SJSA1 (cell line): ENCODE measurements at regions not wholly inside any gene's neighbourhood (a gene's known extent, or its start where the extent isn't known, plus 50 kb on each side); places are given as distances from the start of the nearest gene placed in this dataset.
"Not testable (repeated sequence)": the region's sequence is repeated elsewhere in the genome, so short reads cannot be mapped to it uniquely, and the experiment has no call there.

Experiments used
- DNase-seq, 2 experiments: peaks; one replicate each; pipeline ENCODE4 v3.0.0-alpha.2; 2015 to 2020; ENCODE audit warnings: low spot score in 2 of 2, low read depth in 1 of 2
- H3K27ac ChIP-seq: fragments of 250-450 bp; sonication (Bioruptor Pico); 2 replicates; pipeline ENCODE4 v1.5.1; 2020; ENCODE audit warnings: mild to moderate bottlenecking, moderate library complexity
- H3K27me3 ChIP-seq: fragments of 250-450 bp; sonication (Bioruptor Pico); replicated peaks from 2 replicates; pipeline ENCODE4 v1.5.1; 2020; ENCODE audit warnings: mild to moderate bottlenecking, moderate library complexity
- H3K36me3 ChIP-seq: fragments of 250-450 bp; sonication (Bioruptor Pico); 2 replicates; pipeline ENCODE4 v1.5.1; 2020; ENCODE audit warnings: mild to moderate bottlenecking
- H3K4me1 ChIP-seq: fragments of 250-450 bp; sonication (Bioruptor Pico); replicated peaks from 2 replicates; pipeline ENCODE4 v1.6.1; 2021; ENCODE audit warnings: mild to moderate bottlenecking
- H3K4me3 ChIP-seq: fragments of 250-450 bp; sonication (Bioruptor Pico); 2 replicates; pipeline ENCODE4 v1.5.1; 2020; ENCODE audit warnings: mild to moderate bottlenecking
- H3K9me3 ChIP-seq: fragments of 250-450 bp; sonication (Bioruptor Pico); replicated peaks from 2 replicates; pipeline ENCODE4 v1.5.1; 2020; ENCODE audit warnings: mild to moderate bottlenecking

DNA sequence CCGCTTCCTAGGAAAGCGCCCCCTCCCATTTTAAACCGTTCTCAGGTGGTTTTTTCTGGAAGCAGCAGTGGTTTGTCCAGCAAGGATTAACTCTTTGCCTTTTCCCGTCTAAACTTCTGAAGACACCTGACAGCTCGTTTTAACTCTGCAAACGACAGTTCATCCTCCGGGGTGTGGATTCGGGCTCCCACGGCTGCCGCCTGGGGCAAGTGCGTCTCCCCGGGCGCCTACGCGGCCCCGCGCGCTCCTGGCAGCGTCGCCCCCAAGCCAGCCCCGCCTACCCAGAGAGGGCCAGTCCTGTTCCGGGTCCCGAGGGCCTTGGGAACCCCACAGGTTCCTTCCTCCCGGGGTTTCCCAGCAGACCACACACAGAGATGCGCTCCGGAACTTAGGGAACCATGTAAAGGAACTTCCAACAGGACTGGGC lies 54.4 kb downstream of the PRR18 start:
- DNase-seq: no peak
- Histone ChIP-seq H3K4me3 (no peak overlapping the region), H3K27me3 (no peaks in the 10 kb centered on the region), H3K27ac (no peak overlapping the region), H3K4me1 (peaks cover 25% of the 10 kb centered on the region), H3K36me3 (no peaks in the 10 kb centered on the region), H3K9me3 (peaks cover 4% of the 10 kb centered on the region; the same call in 1 of the 2 replicates)

DNA sequence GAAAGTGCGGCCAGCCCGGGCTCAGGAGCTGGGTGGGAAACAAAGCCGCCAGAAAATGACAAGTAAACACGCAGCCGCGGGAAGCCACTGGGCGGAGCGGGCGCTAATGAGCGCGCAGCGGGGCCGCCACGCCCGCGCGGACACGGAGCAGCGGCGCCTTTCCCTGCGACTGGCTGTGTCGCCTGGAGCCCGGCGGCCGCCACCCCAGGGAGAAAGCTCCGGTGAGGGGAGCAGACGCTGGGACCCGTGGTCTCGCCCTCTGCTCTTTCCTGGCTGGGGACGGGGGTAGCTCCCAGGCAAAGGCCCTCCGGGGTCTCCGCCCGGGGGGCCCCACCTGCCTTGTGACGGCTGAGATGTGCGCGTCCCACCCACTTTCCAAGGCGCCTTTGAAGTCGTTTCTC lies 54.9 kb downstream of the PRR18 start:
- DNase-seq: no peak
- Histone ChIP-seq H3K36me3 (no peaks in the 10 kb centered on the region), H3K27ac (no peak overlapping the region), H3K4me1 (peaks cover 25% of the 10 kb centered on the region), H3K9me3 (peaks cover 4% of the 10 kb centered on the region; the same call in 1 of the 2 replicates), H3K27me3 (no peaks in the 10 kb centered on the region), H3K4me3 (no peak overlapping the region)

DNA sequence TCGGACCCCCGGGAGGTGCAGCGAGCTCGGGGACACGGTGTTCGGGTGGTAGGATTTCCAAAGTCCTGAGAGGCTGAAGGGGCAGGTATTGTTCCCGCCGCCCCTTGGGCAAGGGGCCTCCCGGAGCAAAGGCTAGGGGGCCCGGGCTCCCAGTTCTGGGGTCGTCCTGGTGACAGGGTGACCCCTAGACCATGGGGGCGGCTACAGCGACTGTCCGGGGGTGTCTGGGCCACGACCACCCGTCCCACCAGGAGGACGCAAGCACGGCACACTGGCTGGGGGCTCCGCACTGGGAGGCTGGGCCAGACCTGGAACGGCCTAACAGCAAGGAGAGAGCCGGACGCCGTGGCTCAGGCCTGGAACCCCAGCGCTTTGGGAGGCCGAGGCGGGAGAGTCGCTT lies 55.6 kb downstream of the PRR18 start:
- no peaks in the 10 kb centered on the region for H3K27me3 ChIP-seq
- no peak for DNase-seq
- H3K27ac ChIP-seq: no peak overlapping the region
- H3K4me1 ChIP-seq: peaks cover 18% of the 10 kb centered on the region
- no peaks in the 10 kb centered on the region for H3K36me3 ChIP-seq
- H3K4me3 ChIP-seq: no peak overlapping the region
- H3K9me3 ChIP-seq: peaks cover 4% of the 10 kb centered on the region; the same call in 1 of the 2 replicates

DNA sequence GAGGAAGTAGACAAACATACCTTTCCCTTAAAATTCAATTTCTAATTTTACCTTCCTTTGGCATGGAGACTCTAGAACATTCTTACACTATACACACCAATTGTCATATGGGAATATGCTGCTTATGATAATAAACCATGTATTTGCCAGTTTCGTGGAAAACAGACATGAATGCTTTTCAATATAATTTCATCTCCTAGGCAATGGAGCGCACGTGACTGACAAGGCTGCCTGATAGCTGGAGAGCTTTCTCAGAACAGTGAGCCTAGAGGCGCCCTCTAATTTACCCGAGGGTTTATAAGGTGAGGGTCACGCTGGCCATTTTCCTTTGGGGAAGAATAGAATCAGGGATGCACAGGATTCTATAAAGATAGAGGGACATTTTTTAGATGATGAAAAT lies 56.5 kb downstream of the PRR18 start:
- Histone ChIP-seq H3K36me3 (no peaks in the 10 kb centered on the region), H3K9me3 (peaks cover 4% of the 10 kb centered on the region; the same call in 1 of the 2 replicates), H3K27me3 (no peaks in the 10 kb centered on the region), H3K4me1 (peaks cover 17% of the 10 kb centered on the region), H3K27ac (no peak overlapping the region), H3K4me3 (no peak overlapping the region)
- no peak for DNase-seq

DNA sequence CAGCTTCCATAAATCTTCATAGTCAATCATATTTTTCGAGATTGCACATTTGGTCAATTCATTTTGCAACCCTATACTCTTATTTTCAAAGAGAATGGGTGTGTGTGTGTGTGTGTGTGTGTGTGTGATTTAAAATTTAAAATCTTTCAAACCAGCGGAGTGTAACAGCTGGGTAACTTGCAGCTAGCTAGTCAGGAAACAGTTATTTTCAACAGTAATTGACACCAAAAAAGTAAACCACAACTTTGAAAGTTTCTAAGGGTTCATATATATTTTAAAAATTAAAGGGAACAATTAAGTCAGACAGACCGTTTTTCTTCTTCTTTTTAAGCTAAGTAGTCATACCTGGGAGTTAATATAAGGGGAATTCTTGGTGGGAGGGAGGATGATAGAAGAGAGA lies 57.0 kb downstream of the PRR18 start:
- no peak overlapping the region for H3K4me3 ChIP-seq
- peaks cover 4% of the 10 kb centered on the region; the same call in 1 of the 2 replicates for H3K9me3 ChIP-seq
- H3K4me1 ChIP-seq: peaks cover 17% of the 10 kb centered on the region
- H3K27me3 ChIP-seq: no peaks in the 10 kb centered on the region
- H3K36me3 ChIP-seq: no peaks in the 10 kb centered on the region
- H3K27ac ChIP-seq: peak overlapping the region; percentile 99; the same call in 1 of the 2 replicates
- no peak for DNase-seq

DNA sequence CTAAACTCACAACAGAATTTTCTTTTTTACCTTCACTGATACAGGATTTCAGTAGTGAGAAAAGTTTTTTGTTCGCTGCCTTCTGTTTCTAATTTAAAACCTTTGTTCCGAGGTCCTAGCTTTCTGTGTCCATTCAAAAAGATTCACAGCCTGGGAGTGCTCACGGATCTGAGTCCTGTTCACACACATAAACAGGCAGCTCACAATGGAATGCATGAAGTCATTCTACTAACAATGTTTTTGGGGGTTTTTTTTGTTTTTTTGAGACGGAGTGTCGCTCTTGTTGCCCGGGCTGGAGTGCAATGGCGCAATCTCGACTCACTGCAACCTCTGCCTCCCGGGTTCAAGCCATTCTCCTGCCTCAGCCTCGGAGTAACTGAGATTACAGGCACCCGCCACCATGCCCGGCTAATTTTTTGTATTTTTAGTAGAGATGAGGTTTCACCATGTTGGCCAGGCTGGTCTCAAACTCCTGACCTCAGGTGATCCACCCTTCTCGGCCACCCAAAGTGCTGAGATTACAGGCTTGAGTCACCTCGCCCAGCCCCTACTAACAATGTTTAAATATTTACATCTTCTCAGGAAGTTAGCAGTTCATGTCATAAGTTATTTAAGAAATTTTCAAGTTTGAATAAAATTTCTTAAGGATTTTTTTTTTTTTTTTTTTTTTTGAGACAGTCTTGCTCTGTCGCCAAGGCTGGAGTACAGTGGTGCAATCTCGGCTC lies 59.0 kb downstream of the PRR18 start:
- H3K36me3 ChIP-seq, H3K9me3 ChIP-seq, H3K27me3 ChIP-seq: not testable (repeated sequence)
- Histone ChIP-seq H3K27ac (peak overlapping the region; percentile 99), H3K4me3 (peak overlapping the region; percentile 23), H3K4me1 (peaks cover 33% of the 10 kb centered on the region)
- peak; percentile 89 to 94 for DNase-seq

DNA sequence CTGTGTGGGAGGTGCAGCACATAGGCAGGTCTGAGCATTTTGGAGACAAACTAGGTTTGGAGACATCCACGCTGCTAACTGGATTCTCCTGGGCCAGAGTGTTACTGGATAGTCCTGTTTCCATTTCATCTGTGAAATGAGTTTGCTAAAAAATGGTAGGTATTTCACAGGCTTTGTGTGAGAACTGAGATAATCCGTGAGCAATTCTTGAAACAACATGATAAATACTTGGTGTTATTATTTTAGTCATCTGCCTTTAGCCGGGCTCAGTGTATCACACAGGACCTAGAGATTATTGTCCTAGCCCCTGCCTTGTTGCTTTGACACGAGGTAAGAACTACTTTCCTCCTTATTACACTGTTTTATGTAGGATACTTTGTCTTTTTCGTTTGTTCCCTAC lies 63.0 kb downstream of the PRR18 start:
- Histone ChIP-seq H3K4me1 (peaks cover 28% of the 10 kb centered on the region), H3K27me3 (no peaks in the 10 kb centered on the region), H3K4me3 (no peak overlapping the region), H3K9me3 (0 out of 2 replicates have a peak, but pooled peaks cover 2% of the 10 kb centered on the region), H3K27ac (peak overlapping the region; percentile 30), H3K36me3 (no peaks in the 10 kb centered on the region)
- DNase-seq: no peak

DNA sequence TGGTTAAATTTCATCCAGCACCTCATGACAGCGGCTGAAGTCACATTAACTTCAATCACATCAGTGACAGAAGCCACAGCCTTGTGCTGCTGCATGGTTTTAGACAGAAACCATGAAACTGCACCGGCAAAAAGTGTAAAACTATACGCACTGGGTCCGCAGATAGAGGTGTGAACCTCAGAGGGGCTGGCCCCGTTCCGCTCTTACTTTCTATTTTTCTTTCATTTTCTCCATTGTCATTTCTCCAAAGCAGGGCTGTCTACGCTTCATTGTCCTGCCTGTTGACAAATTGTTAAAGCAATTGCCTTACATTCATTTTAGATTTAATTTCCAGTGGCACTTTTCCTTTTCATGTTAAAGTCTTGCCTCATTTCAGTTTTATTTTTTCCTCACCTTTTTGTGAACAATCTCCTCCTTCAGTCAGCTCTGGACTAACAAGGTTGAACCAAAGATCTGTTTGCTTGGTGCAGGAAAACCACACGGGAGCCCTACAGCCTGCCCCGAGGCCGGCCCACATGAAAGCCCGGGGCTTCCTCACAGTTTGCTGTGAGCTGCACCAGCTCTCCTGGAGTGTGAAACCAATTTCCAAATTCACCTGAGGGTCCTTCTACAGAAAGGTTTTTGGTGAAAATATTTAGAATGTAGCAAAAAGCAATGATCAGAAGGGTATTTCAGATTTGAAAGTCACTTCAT lies 63.7 kb downstream of the PRR18 start:
- Histone ChIP-seq H3K36me3 (no peaks in the 10 kb centered on the region), H3K27ac (peak overlapping the region; percentile 30; the same call in 1 of the 2 replicates), H3K4me3 (no peak overlapping the region)

DNA sequence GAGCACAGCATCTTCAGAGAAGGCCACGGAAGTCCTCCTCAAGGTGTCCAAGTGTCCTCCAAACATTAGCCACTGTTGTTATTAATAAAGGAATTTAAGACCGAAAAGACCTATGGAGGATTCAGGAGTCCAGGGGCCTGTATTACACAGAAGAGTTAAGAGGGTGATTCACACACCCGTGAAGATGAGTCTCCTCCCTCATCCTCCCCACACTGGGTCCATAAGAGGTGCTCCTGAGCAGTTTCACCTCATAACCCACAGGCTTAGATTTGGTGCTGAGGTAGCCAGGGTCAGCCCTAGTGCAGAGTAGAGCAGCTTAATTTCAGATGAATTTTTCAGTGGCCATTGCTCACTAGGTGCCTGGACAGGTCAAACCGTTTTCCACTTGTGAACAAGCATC lies 65.3 kb downstream of the PRR18 start:
- Histone ChIP-seq H3K27ac (no peak overlapping the region), H3K4me3 (no peak overlapping the region), H3K27me3 (no peaks in the 10 kb centered on the region; the same call in 1 of the 2 replicates), H3K4me1 (peaks cover 16% of the 10 kb centered on the region), H3K36me3 (no peaks in the 10 kb centered on the region), H3K9me3 (no peaks in the 10 kb centered on the region)
- no peak for DNase-seq

More for the DNA sequence above, 63.7 kb downstream of the PRR18 start:
- Histone ChIP-seq H3K9me3 (no peaks in the 10 kb centered on the region), H3K27me3 (no peaks in the 10 kb centered on the region), H3K4me1 (peaks cover 22% of the 10 kb centered on the region)
- no peak for DNase-seq

DNA sequence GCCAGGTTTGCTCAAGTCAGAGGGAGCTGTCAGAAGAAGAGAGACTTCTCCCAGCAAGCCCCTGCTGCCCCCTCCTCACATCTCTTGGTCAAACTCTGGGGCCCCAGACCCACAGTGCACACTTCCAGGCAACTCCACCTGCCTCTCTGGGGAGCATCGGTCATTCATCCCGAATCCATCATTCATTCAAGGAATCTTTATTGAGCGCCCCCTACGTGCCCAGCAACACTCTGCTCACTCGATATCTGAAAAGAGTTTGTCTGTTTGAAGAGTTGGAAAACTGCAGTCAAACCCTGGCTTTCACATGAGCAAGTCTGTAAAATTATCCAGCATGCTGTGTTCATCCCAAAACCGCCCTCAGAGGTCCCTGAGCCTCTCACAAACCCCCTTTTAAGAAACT lies 66.2 kb downstream of the PRR18 start:
- Histone ChIP-seq H3K4me1 (peaks cover 16% of the 10 kb centered on the region), H3K27ac (no peak overlapping the region), H3K27me3 (no peaks in the 10 kb centered on the region; the same call in 1 of the 2 replicates), H3K4me3 (no peak overlapping the region), H3K9me3 (no peaks in the 10 kb centered on the region), H3K36me3 (no peaks in the 10 kb centered on the region)
- DNase-seq: no peak

DNA sequence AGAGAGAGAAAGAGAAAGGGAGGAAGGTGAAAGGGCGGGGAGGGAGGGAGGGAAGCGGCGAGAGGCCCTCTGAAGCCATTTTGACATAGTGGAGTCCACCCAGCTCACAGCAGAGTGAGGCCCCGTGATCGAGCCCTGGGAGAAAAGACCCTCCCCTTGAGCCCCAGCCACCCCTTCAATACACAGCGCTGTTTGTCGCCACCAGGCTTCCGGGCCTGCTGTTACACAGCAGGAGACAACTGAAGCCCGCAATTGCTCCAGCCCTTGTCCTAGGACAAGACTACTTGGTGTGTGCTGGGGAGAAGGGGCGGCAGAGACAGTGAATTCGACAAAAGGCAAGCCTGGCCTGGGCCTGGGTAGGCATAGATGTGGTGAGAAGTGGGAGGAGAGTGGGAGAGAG lies 67.3 kb downstream of the PRR18 start:
- no peaks in the 10 kb centered on the region for H3K36me3 ChIP-seq
- no peaks in the 10 kb centered on the region; the same call in 1 of the 2 replicates for H3K27me3 ChIP-seq
- peaks cover 15% of the 10 kb centered on the region for H3K4me1 ChIP-seq
- H3K27ac ChIP-seq: no peak overlapping the region
- H3K9me3 ChIP-seq: no peaks in the 10 kb centered on the region
- DNase-seq: no peak
- no peak overlapping the region for H3K4me3 ChIP-seq

DNA sequence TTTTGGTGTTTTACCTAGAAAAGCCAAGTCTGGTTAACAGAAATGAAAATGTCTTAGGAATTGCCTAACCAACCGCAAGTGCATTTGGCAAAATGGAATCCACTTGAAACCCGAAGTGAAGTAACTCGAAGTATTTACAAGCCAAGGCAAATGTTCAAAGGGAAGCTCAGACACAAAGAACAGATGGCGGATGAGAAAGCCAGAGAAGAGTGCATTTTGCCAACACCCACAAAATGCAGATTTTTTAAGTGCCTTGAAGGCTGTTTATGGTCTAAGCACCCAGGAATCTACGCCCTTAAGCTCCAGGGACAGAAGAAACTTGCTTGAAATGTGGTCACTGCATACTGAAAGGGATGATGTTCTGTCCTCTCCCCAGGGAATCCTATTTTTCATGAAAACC lies 70.0 kb upstream of the TBXT start:
- Histone ChIP-seq H3K9me3 (no peaks in the 10 kb centered on the region), H3K4me3 (no peak overlapping the region), H3K27me3 (no peaks in the 10 kb centered on the region; the same call in 1 of the 2 replicates), H3K4me1 (peaks cover 7% of the 10 kb centered on the region; the same call in 1 of the 2 replicates), H3K36me3 (no peaks in the 10 kb centered on the region), H3K27ac (no peak overlapping the region)
- DNase-seq: no peak

DNA sequence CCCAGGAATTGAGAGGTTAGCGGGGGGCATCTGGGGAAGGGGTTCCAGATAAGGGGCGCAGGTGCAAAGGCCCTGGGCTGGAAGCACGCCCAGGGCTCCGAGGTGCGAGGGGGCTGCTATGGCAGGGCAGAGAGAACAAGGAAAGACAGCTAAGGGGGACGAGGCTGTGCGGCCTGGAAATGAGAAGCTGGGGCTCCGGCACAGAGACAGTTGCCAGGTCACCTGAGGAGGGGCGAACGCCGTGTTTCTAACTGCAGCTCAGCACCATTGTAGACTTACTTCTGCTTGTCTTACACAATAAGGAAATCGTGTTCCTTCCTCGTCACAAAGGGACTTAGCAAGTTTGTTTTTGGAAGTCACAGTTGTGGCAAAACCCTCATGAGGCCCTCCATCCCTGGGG lies 68.9 kb upstream of the TBXT start:
- no peak for DNase-seq
- Histone ChIP-seq H3K27ac (no peak overlapping the region), H3K4me1 (peaks cover 7% of the 10 kb centered on the region; the same call in 1 of the 2 replicates), H3K27me3 (no peaks in the 10 kb centered on the region; the same call in 1 of the 2 replicates), H3K9me3 (no peaks in the 10 kb centered on the region), H3K4me3 (no peak overlapping the region), H3K36me3 (no peaks in the 10 kb centered on the region)

DNA sequence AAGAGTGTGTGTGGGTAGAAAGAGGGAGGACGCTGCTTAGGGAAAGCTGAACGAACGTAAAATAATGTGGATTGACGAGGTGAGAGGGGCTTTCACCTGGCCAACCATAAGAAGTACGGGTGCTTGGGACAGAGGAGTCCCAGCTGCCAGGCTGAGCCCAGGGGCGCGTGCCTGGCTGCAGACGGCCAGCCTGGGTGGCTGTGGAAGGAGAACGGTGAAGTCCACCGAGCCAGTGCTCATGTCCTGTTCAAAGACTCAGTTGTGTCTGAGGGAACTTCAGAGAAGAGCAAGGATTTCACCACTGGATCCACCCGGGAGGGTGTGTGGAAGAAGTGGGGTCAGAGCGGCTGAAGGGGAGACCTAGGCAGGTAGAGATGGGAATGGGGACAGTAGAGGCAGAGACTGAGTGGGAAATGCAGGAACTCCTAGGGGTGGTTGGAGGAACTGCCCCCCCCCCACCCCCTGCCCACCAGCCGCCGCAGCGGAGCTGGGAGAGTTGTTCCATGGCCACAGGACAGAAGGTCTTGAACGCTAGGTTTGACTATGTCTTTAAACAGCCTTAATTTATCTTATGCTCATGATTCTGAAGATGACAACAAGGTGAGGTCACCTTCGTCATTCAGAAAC lies 68.1 kb upstream of the TBXT start:
- H3K27ac ChIP-seq: no peak overlapping the region
- H3K36me3 ChIP-seq: no peaks in the 10 kb centered on the region
- DNase-seq: no peak
- no peaks in the 10 kb centered on the region; the same call in 1 of the 2 replicates for H3K27me3 ChIP-seq
- H3K4me1 ChIP-seq: peaks cover 7% of the 10 kb centered on the region; the same call in 1 of the 2 replicates
- H3K9me3 ChIP-seq: no peaks in the 10 kb centered on the region
- no peak overlapping the region for H3K4me3 ChIP-seq
